HUES48 (cell line): ENCODE measurements at regions not wholly inside any gene's neighbourhood (a gene's known extent, or its start where the extent isn't known, plus 50 kb on each side); places are given as distances from the start of the nearest gene placed in this dataset.

Experiments used
- H3K27ac ChIP-seq: one replicate; pipeline ENCODE4 v1.7.0; 2013; ENCODE audit warnings: low read depth, low read length, inconsistent platforms
- H3K27me3 ChIP-seq: 2 replicates; pipeline ENCODE4 v1.6.1; 2013; ENCODE audit warnings: mild to moderate bottlenecking, low read length; ENCODE audit not compliant: control insufficient read depth, insufficient read depth
- H3K36me3 ChIP-seq: 2 replicates; pipeline ENCODE4 v1.6.1; 2013; ENCODE audit warnings: low read length; ENCODE audit not compliant: control insufficient read depth, insufficient read depth
- H3K4me1 ChIP-seq: 2 replicates; pipeline ENCODE4 v1.6.1; 2013; ENCODE audit warnings: mild to moderate bottlenecking, low read length; ENCODE audit not compliant: control insufficient read depth, insufficient read depth
- H3K4me3 ChIP-seq: 2 replicates; pipeline ENCODE4 v1.5.1; 2013; ENCODE audit warnings: mild to moderate bottlenecking, low read depth, low read length
- H3K9ac ChIP-seq: 2 replicates; pipeline ENCODE4 v1.6.1; 2013; ENCODE audit warnings: mild to moderate bottlenecking, low read depth, low read length, moderate library complexity
- H3K9me3 ChIP-seq: 2 replicates; pipeline ENCODE4 v1.6.1; 2013; ENCODE audit warnings: low read length; ENCODE audit not compliant: control insufficient read depth, insufficient read depth

DNA sequence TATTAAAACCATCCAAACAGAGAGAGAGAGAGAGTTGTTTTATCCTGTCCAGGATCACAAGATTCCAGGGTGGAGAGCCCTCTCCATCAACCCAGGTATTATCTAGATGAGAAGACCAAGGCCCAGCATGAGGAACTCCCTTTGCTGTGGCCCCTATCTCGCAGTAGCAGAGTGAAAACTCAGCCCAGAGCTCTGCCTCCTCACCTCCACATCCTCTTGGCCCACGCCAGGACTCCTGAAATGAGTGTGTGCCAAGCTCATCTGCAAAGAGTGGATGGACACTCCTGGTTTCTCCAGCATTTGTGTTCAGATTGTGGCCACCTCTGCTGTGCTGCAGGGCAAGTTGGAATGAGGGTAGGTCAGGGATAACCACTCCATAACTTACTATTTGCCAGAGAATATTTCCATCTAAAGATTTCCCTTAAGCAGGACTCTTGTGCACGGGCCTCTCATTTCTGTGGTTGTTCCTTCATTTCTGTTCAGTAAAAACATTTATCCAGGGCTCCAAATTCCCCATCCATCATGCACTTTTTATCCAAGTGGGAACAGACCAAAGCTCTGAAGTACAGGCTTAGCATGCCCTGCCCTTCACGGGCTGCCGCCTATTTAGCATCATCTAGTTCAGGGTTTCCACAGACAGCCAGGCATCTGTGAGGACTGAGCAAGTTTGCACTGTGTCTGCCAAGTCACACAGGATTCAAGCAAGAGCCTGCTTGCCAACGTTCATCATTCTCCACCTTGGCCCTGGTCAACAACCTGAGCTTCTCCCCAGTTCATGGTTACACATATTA is 583.2 kb upstream of the ID2 start:
- no peak overlapping the region for H3K27ac ChIP-seq
- no peaks in the 10 kb centered on the region for H3K36me3 ChIP-seq
- H3K4me1 ChIP-seq: 0 out of 2 replicates have a peak, but pooled peaks cover 3% of the 10 kb centered on the region
- no peaks in the 10 kb centered on the region for H3K9me3 ChIP-seq
- no peaks in the 10 kb centered on the region for H3K27me3 ChIP-seq
- H3K9ac ChIP-seq: no peak overlapping the region
- H3K4me3 ChIP-seq: no peak overlapping the region

DNA sequence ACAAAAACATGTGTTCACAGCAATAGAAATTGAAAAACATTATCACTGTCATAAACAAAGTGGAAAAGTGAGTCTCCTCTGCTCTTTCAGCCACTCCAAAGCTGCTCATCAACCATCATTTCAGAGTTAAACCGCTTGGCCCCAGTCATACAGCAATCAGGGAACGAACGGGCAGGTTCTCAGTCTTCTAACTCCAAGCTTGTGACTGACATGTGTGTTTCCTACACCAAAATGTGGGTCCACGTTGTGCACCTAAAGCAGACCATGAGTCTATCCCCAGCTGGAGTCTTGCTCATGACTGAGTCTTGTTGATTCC is 582.6 kb upstream of the ID2 start:
- H3K4me1 ChIP-seq: 0 out of 2 replicates have a peak, but pooled peaks cover 3% of the 10 kb centered on the region
- no peak overlapping the region for H3K4me3 ChIP-seq
- no peak overlapping the region for H3K27ac ChIP-seq
- no peak overlapping the region for H3K9ac ChIP-seq
- H3K36me3 ChIP-seq: no peaks in the 10 kb centered on the region
- no peaks in the 10 kb centered on the region for H3K9me3 ChIP-seq
- H3K27me3 ChIP-seq: no peaks in the 10 kb centered on the region

DNA sequence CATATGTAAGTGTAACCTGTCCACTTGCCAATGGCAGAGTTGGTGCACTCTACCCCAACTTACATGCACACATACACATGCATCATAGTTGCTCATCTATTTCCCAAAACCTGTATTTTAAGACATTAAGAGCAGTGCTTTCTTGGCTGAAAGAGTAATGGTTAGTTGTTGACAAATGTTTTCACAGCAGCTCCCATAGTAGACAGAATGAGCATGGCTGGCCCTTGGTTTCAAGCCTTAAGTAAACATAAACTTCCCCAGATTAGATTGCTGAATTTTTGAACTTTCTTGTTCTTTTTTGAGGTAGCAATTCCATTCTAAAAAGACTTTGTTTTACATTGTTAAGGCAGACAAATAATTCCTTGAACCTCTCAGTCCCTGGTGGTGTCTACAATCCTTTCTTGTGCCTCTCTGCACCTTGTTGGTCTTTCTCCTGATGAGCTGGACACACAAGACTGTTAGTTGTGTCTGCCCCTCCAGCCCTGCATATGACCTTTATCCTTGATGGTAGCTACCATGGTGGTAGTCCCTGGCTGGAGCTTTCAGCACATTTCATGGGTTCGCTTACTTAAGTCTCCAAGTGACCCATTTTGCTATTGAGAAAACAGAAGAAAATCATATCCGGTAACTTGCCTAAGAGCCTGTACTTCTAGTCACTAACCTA is 580.1 kb upstream of the ID2 start:
- Histone ChIP-seq H3K27ac (no peak overlapping the region), H3K36me3 (no peaks in the 10 kb centered on the region), H3K9ac (no peak overlapping the region), H3K4me1 (no peaks in the 10 kb centered on the region), H3K4me3 (no peak overlapping the region), H3K9me3 (no peaks in the 10 kb centered on the region), H3K27me3 (no peaks in the 10 kb centered on the region)

DNA sequence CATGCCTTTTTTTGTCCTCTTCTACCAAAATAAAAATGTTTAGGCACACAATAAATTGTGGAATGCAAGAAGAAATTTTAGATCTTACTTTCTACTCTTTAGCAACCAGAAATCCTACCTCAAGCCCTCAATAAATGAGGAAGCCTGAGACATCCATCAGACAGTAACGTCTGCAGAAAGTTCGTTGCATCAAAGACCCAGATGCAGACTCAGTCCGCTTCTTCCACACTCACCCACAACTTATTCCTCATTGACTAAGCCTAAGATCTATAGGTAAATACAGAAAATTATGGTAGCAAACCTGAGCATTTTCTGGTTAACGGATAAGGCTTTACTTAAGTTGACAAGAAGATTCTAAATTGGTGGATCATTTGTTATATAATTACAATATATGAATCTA is 579.4 kb upstream of the ID2 start:
- H3K4me3 ChIP-seq: no peak overlapping the region
- no peak overlapping the region for H3K9ac ChIP-seq
- no peaks in the 10 kb centered on the region for H3K27me3 ChIP-seq
- no peaks in the 10 kb centered on the region for H3K4me1 ChIP-seq
- H3K9me3 ChIP-seq: no peaks in the 10 kb centered on the region
- H3K36me3 ChIP-seq: no peaks in the 10 kb centered on the region
- H3K27ac ChIP-seq: no peak overlapping the region

DNA sequence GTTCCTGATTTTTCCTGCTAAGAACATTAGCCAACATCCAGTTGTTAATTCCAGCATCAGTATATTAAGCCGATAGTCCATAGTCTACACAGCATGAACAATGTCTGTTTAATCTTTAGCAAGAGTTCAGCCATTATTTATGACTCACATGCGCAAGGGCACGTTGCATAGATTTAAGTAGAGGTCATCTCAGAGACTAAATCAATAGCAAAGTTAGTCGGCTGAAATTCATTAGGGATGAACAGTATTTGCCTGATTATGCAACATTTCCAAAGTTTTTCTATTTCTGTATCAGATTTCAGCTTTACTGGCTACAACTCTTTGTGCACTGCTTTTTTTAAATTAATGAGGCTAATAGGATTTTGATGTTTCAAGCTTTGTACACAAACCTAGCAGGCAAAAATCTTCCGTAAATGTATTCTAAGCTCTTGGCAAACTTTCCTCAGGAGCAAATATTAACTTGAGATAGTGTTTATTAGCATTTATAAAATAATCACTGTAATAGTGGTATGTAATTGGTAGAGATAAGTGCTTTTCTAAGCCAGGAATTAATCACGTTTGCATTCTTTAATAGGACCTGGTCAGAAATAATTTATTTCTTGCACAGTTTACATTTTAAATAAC is 578.7 kb upstream of the ID2 start:
- no peaks in the 10 kb centered on the region for H3K9me3 ChIP-seq
- H3K27me3 ChIP-seq: no peaks in the 10 kb centered on the region
- H3K9ac ChIP-seq: no peak overlapping the region
- H3K4me3 ChIP-seq: no peak overlapping the region
- H3K4me1 ChIP-seq: peaks cover 3% of the 10 kb centered on the region; the same call in 1 of the 2 replicates
- no peak overlapping the region for H3K27ac ChIP-seq
- H3K36me3 ChIP-seq: no peaks in the 10 kb centered on the region

DNA sequence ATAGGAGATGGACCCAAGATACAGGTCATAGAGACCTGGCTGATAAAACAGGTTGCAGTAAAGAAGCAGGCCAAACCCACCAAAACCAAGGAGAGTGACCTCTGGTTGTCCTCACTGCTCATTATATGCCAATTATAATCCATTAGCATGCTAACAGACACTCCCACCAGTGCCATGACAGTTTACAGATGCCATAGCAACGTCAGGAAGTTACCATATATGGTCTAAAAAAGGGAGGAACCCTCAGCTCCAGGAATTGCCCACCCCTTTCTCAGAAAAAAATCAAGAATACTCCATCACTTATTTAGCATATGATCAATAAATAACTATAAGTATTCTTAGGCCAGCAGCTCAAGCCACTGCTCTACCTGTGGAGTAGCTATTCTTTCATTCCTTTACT is 574.7 kb upstream of the ID2 start:
- Histone ChIP-seq H3K4me1 (peaks cover 3% of the 10 kb centered on the region; the same call in 1 of the 2 replicates), H3K9ac (no peak overlapping the region), H3K36me3 (no peaks in the 10 kb centered on the region), H3K27ac (no peak overlapping the region), H3K9me3 (no peaks in the 10 kb centered on the region), H3K27me3 (no peaks in the 10 kb centered on the region), H3K4me3 (no peak overlapping the region)

DNA sequence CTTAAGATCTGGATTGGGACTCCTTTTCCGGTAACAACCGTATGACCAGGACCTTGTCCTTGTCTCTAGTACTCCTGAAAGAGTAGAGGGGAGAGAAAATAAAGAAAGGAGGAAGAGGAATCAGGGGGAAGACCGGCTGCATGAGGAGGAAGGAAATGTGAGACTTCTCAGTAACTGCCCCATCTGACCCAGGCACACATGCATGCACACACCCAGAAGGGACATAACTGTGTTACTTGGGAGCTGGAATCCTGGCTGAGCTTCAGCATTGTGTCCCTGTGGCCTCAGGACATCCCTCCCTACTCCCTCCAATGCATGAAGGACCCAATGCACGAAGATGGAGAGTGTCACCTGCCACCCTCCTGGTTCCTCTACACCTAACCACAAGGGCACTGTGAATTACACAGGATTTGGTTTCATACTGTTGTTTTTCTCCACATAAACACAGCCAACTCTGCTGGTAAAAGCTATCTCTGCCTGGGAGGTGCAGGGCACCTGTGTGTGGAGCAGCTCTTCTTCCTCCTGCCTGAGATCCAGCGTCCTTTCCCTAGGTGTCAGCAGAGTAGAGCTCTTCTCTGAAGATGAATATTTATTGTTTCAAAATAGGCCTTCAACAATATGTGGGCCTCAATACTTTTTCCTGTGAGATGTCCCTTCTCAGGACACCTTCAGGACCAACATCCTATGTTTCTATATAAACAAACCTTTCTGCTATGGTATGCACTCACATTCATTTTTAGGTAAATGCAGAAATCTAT is 574.1 kb upstream of the ID2 start:
- peaks cover 3% of the 10 kb centered on the region; the same call in 1 of the 2 replicates for H3K4me1 ChIP-seq
- H3K9me3 ChIP-seq: no peaks in the 10 kb centered on the region
- H3K27ac ChIP-seq: no peak overlapping the region
- H3K4me3 ChIP-seq: no peak overlapping the region
- H3K36me3 ChIP-seq: no peaks in the 10 kb centered on the region
- H3K27me3 ChIP-seq: no peaks in the 10 kb centered on the region
- no peak overlapping the region for H3K9ac ChIP-seq

DNA sequence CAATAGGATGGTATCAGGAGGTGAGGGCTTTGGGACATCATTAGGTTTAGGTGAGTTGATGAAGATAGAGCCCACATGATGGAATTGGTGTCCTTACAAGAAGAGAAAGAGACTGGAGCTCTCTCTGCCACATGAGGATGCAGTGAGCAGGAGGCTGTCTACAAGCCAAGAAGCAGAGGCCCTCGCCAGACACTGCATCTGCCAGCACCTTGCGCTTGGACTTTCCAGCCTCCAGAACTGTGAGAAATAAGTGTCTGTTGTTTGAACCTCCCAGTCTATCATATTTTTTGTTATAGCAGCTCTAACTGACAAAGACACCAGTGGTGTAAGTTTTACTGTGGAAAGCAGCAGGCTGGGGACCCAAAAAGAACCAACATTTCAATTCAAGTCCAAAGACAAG is 571.1 kb upstream of the ID2 start:
- no peak overlapping the region for H3K4me3 ChIP-seq
- H3K4me1 ChIP-seq: peaks cover 3% of the 10 kb centered on the region; the same call in 1 of the 2 replicates
- no peak overlapping the region for H3K9ac ChIP-seq
- H3K27ac ChIP-seq: no peak overlapping the region
- H3K27me3 ChIP-seq: no peaks in the 10 kb centered on the region
- H3K36me3 ChIP-seq: no peaks in the 10 kb centered on the region
- H3K9me3 ChIP-seq: no peaks in the 10 kb centered on the region

DNA sequence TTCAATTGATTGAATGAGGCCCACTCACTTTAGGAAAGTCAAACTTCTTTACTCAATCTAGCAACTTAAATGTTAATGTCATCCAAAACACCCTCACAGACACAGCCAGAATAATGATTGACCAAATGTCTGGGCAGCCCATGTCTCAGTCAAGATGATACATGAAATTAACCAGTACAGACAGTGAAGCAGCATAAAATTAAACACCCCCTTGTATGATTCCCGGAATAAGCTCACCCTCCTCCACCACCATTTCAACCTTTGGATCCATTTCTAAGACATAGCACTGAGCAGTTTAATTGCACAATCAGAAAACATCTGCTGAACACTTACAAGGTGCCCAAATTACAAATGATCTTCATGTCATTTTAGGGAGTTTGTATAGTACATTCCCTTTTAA is 570.7 kb upstream of the ID2 start:
- peaks cover 3% of the 10 kb centered on the region; the same call in 1 of the 2 replicates for H3K4me1 ChIP-seq
- no peak overlapping the region for H3K27ac ChIP-seq

DNA sequence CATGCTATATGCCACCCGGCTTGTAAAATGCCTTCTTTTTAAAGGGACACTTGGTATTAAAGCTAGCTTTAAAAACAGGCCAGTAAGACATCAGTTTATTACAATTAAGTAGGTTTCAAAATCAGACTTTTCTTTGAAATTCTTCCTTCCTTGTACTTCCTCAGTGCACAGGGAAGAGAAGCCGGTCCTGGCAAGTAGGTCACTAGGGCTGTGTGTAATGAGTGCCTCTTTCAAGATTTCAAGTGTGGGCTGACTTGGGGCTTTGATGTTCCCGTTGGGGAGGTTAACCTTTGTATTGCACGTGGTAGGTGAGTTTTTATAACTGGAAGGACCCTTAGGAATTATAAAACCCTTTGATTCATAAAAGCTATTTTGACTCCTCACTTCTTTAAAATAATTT is 566.4 kb upstream of the ID2 start:
- Histone ChIP-seq H3K4me1 (no peaks in the 10 kb centered on the region), H3K27ac (no peak overlapping the region), H3K4me3 (no peak overlapping the region), H3K27me3 (no peaks in the 10 kb centered on the region), H3K36me3 (no peaks in the 10 kb centered on the region), H3K9me3 (no peaks in the 10 kb centered on the region), H3K9ac (no peak overlapping the region)

More for the DNA sequence above, 570.7 kb upstream of the ID2 start:
- no peak overlapping the region for H3K9ac ChIP-seq
- no peaks in the 10 kb centered on the region for H3K27me3 ChIP-seq
- no peak overlapping the region for H3K4me3 ChIP-seq
- H3K36me3 ChIP-seq: no peaks in the 10 kb centered on the region
- H3K9me3 ChIP-seq: no peaks in the 10 kb centered on the region
